AG09309 (cell line): ENCODE measurements at regions not wholly inside any gene's neighbourhood (a gene's known extent, or its start where the extent isn't known, plus 50 kb on each side); places are given as distances from the start of the nearest gene placed in this dataset.
"Not testable (repeated sequence)": the region's sequence is repeated elsewhere in the genome, so short reads cannot be mapped to it uniquely, and the experiment has no call there.

Experiments used
- DNase-seq: peaks from one replicate; pipeline ENCODE4 v3.0.0-alpha.2; 2010; ENCODE audit warnings: low read depth
- H3K4me3 ChIP-seq: 2 replicates; pipeline ENCODE4 v1.5.1; 2011; ENCODE audit warnings: mild to moderate bottlenecking, low read depth, low read length, moderate library complexity; ENCODE audit not compliant: control insufficient read depth
- CTCF ChIP-seq: IDR thresholded peaks from 2 replicates; pipeline ENCODE4 v1.5.1; 2011; ENCODE audit warnings: mild to moderate bottlenecking, low read depth, low read length, inconsistent platforms; ENCODE audit not compliant: insufficient read depth, control insufficient read depth; ENCODE audit errors: missing control alignments

DNA sequence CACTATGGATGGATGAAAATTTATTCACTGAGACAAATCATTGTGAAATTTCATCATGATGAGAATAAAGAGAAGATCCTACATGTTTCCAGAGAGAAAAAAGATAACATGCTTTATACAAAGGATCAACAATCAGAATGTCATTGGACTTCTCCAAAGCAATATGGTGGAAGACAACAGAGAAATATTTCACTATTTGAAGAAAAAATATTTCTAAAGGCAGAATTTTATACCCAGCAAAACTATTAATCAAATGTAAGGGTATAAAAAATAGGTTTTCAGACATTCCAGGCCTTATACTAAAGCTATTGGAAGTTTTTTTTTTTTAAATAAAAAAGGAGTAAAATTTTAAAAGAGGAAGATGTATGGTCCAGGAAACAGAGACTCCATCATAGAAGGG, 100.6 kb upstream of the OLIG2 start:
- no peak overlapping the region for H3K4me3 ChIP-seq
- no peak for DNase-seq
- no peak for TF ChIP-seq CTCF

GRCh38 chr21:32929633-32930038, 96.1 kb upstream of the OLIG2 start:
- no peak for DNase-seq
- H3K4me3 ChIP-seq = no peak overlapping the region

GRCh38 chr21:32930673-32931072, 95.1 kb upstream of the OLIG2 start:
- H3K4me3 ChIP-seq = no peak overlapping the region

More at GRCh38 chr21:32929633-32930038, 96.1 kb upstream of the OLIG2 start:
- TF ChIP-seq CTCF = no peak

DNA sequence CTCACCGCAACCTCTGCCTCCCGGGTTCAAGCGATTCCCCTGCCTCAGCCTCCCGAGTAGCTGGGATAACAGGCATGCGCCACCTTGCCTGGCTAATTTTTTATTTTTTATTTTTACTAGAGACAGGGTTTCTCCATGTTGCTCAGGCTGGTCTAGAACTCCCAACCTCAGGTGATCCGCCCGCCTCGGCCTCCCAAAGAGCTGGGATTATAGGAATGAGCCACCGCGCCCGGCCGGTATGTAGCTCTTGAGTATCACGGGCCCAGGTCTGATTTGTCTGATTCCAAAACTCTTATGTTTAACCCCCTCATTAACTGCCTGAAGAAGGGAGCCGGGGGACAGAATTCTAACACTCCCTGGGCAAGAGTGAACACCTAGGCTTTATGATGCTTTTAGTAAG, 91.7 kb upstream of the OLIG2 start:
- DNase-seq = not testable (repeated sequence)

More at GRCh38 chr21:32930673-32931072, 95.1 kb upstream of the OLIG2 start:
- no peak for DNase-seq
- no peak for TF ChIP-seq CTCF

GRCh38 chr21:32934829-32935228, 90.9 kb upstream of the OLIG2 start:
- TF ChIP-seq CTCF = no peak
- H3K4me3 ChIP-seq = no peak overlapping the region
- no peak for DNase-seq

More for the DNA sequence above, 91.7 kb upstream of the OLIG2 start:
- not testable (repeated sequence) for H3K4me3 ChIP-seq

DNA sequence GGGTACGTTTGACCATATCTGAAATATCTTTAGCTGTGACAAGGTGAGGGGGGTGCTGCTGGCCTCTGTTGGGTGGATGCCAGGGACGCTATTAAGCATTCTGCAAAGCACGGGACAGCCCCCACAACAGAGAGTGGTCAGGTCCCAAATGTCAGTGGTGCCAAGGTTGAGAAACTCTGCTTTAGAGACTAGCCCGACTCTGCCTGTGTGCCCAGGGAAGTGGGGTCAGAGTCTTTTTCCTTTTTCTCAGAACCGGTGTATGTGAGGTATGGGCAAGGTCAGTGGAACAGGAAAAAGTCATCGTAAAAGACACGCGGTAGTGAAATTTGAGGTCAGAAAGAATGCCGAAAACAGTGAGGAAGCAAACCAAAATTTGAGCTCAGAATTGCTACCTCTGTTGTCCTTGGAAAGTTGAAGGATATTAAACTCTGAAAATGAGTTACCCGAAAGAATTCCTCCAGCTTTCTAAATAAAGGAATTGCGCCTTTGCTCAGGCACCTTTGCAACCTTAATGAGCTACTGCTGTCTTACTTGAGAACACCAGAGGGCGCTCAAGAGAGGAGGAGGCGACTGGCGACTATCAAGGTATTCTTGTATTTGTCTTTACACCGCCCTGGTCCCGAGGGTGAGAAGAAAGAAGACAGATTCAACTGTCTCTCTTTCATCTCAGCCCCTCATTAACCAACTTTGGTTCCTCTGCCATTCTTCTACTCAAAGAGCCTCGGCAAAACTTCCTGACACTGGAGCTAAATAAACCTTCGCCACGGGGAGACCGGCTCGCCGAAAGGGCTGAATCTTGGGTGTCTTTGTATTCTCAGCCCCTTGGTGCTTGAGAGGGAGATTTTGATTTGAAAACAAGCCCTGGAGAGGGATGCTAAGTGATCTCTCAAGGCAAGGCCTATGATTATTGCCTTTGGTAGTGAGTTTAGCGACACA, 85.4 kb upstream of the OLIG2 start:
- peak; percentile 1 for DNase-seq
- no peak overlapping the region for H3K4me3 ChIP-seq
- TF ChIP-seq CTCF = peak; percentile 76

GRCh38 chr21:32941263-32941662, 84.5 kb upstream of the OLIG2 start:
- no peak for TF ChIP-seq CTCF
- DNase-seq = no peak
- H3K4me3 ChIP-seq = no peak overlapping the region
